ENCODE measurements at regions not wholly inside any gene's neighbourhood (a gene's known extent, or its start where the extent isn't known, plus 50 kb on each side); places are given as distances from the start of the nearest gene placed in this dataset.

- no peak for TF ChIP-seq EZH2phosphoT487 (IDR thresholded peaks at IDR 0.05; ENCODE audit: insufficient read depth, low read depth)
- TF ChIP-seq EZH2 (IDR thresholded peaks at IDR 0.05; ENCODE audit: insufficient read depth, poor library complexity, severe bottlenecking) = no peak
These were observed 1261.6 kb upstream of the TMEM132C start for GRCh38 chr12:127005406-127005805.

Data from GM23248 (cell line).